K562 (cell line): ENCODE measurements at regions not wholly inside any gene's neighbourhood (a gene's known extent, or its start where the extent isn't known, plus 50 kb on each side); places are given as distances from the start of the nearest gene placed in this dataset.

Experiments used
- ATAC-seq: fragments of 200-7000 bp; cut with Tn5 transposase; 3 replicates; pipeline ENCODE4 v1.9.1; 2020; ENCODE audit warnings: moderate library complexity
- BruUV-seq: library from RNA; stranded (reverse); fragments of 400-500 nt; replicated peaks from 2 replicates; lab custom pipeline; 2021; lab: Mats Ljungman, UMichigan
- CTCF ChIA-PET: fragments of 300-600 bp; formaldehyde crosslinking; extraction: SDS; loops from one replicate; lab custom pipeline; 2021; ENCODE audit warnings: low intra/inter-chr PET ratio; lab: Yijun Ruan, JAX
- POLR2A ChIA-PET: fragments of 300-600, 350-650 bp; sonication (Branson Sonifier 250); formaldehyde crosslinking; extraction: SDS; loops from one replicate; lab custom pipeline; 2021; ENCODE audit warnings: antibody characterized with exemption, inconsistent platforms; lab: Yijun Ruan, JAX
- DNase-seq, 4 experiments: peaks; one replicate each; pipeline versions ENCODE4 v3.0.0 to v3.0.0-alpha.2; 2011 to 2018; ENCODE audit warnings: low spot score in 3 of 4, mixed read lengths in 3 of 4; ENCODE audit errors: extremely low read depth in 1 of 4
- FAIRE-seq: peaks from 2 replicates; lab custom pipeline; 2011; peaks lifted over from hg19 to GRCh38; lab: Jason Lieb, UNC
- H2AFZ ChIP-seq: 2 replicates; pipeline ENCODE4 v1.6.0; 2011; ENCODE audit warnings: low read depth, low read length, control low read depth, inconsistent platforms
- H3K27ac ChIP-seq: fragments of 200-600 bp; 3 replicates; pipeline ENCODE4 v1.8.0; 2011; ENCODE audit warnings: low read depth, mild to moderate bottlenecking, control low read depth, inconsistent platforms, low read length, moderate library complexity, mixed read lengths; ENCODE audit errors: extremely low read depth
- H3K27me3 ChIP-seq, 2 experiments: fragments of 300-600 bp in 1 of 2; 2 replicates in 1 of 2; 3 replicates in 1 of 2; pipeline versions ENCODE4 v1.6.0 to v1.8.0; 2011; ENCODE audit warnings: inconsistent platforms in 2 of 2, low read length in 2 of 2, mild to moderate bottlenecking in 1 of 2, mixed read lengths in 1 of 2, moderate library complexity in 1 of 2; ENCODE audit not compliant: control insufficient read depth in 2 of 2, insufficient read depth in 2 of 2
- H3K36me3 ChIP-seq: fragments of 300-600 bp; 3 replicates; pipeline ENCODE4 v1.8.0; 2011; ENCODE audit warnings: mild to moderate bottlenecking, low read length, inconsistent platforms; ENCODE audit not compliant: control insufficient read depth, insufficient read depth
- H3K4me1 ChIP-seq, 2 experiments: fragments of 200-600 bp in 1 of 2; replicated peaks in 1 of 2; 2 replicates in 1 of 2; 3 replicates in 1 of 2; pipeline versions ENCODE4 v1.5.1 to v1.8.0; 2011; ENCODE audit warnings: inconsistent platforms in 2 of 2, low read length in 2 of 2, mild to moderate bottlenecking in 1 of 2, mixed read lengths in 1 of 2, moderate library complexity in 1 of 2; ENCODE audit not compliant: control insufficient read depth in 2 of 2, insufficient read depth in 2 of 2
- H3K4me2 ChIP-seq: 2 replicates; pipeline ENCODE4 v1.6.1; 2011; ENCODE audit warnings: low read length, control low read depth, inconsistent platforms, mixed read lengths; ENCODE audit not compliant: insufficient read depth
- H3K4me3 ChIP-seq: fragments of 200-600 bp; sonication (generic), shearing (Covaris generic); 2 replicates; pipeline ENCODE4 v1.5.1; 2016; ENCODE audit warnings: control low read depth, inconsistent platforms
- H3K79me2 ChIP-seq: fragments of 200-600 bp; 3 replicates; pipeline ENCODE4 v1.8.0; 2011; ENCODE audit warnings: low read length, inconsistent platforms; ENCODE audit not compliant: control insufficient read depth, insufficient read depth
- H3K9ac ChIP-seq, 2 experiments: 2 replicates each; pipeline versions ENCODE4 v1.6.0 to v1.6.1; 2011; ENCODE audit warnings: low read depth in 2 of 2, low read length in 2 of 2, control low read depth in 1 of 2, inconsistent platforms in 1 of 2, mild to moderate bottlenecking in 1 of 2, mixed read lengths in 1 of 2; ENCODE audit not compliant: insufficient read depth in 1 of 2
- H3K9me1 ChIP-seq: one replicate; pipeline ENCODE4 v1.6.0; 2011; ENCODE audit warnings: inconsistent platforms, mild to moderate bottlenecking, low read length, moderate library complexity; ENCODE audit not compliant: control insufficient read depth, insufficient read depth
- H3K9me3 ChIP-seq: replicated peaks from 2 replicates; pipeline ENCODE4 v1.5.1; 2011; ENCODE audit warnings: low read depth, low read length, inconsistent platforms; ENCODE audit not compliant: control insufficient read depth, insufficient read depth
- H4K20me1 ChIP-seq: replicated peaks from 2 replicates; pipeline ENCODE4 v1.6.1; 2011; ENCODE audit warnings: low read length, inconsistent platforms, mixed read lengths; ENCODE audit not compliant: control insufficient read depth, insufficient read depth
- AFF1 ChIP-seq, 2 experiments: fragments of 450-650 bp; IDR thresholded peaks; 2 replicates each; pipeline ENCODE4 v1.6.1; 2018; ENCODE audit warnings: mild to moderate bottlenecking in 2 of 2, low read depth in 1 of 2; ENCODE audit not compliant: partially characterized antibody in 2 of 2
- CAMTA2 ChIP-seq: fragments of 250-450 bp; sonication (Bioruptor Pico); conservative IDR thresholded peaks from 2 replicates; pipeline ENCODE4 v1.5.1; 2022
- CREB1 ChIP-seq, 2 experiments: sonication (generic) in 1 of 2; formaldehyde crosslinking in 1 of 2; IDR thresholded peaks; 2 replicates each; pipeline versions ENCODE4 v1.6.1 to v1.8.0; 2012 to 2022; ENCODE audit warnings: inconsistent platforms in 1 of 2, mild to moderate bottlenecking in 1 of 2, missing genetic modification reagents in 1 of 2, moderate library complexity in 1 of 2
- HNRNPH1 ChIP-seq: fragments of 200-400 bp; formaldehyde crosslinking; optimal IDR thresholded peaks from 2 replicates; pipeline ENCODE3; 2017; ENCODE audit warnings: low read depth, mild to moderate bottlenecking, low read length, moderate library complexity
- KDM2B ChIP-seq: fragments of 250-450 bp; sonication (Bioruptor Pico); IDR thresholded peaks from 2 replicates; pipeline ENCODE4 v1.8.0; 2021; ENCODE audit warnings: mild to moderate bottlenecking, moderate library complexity
- NFRKB ChIP-seq: fragments of 450-650 bp; IDR thresholded peaks from 2 replicates; pipeline ENCODE4 v1.6.1; 2016; ENCODE audit warnings: low read depth
- RNF2 ChIP-seq: sonication (generic); IDR thresholded peaks from 2 replicates; pipeline ENCODE4 v1.6.1; 2016
- SOX6 ChIP-seq: fragments of 450-650 bp; IDR thresholded peaks from 2 replicates; pipeline ENCODE4 v1.6.1; 2014; ENCODE audit warnings: mild to moderate bottlenecking
- ZFP30 ChIP-seq: fragments of 250-450 bp; sonication (Bioruptor Pico); IDR thresholded peaks from 2 replicates; pipeline ENCODE4 v1.8.0; 2022; ENCODE audit warnings: moderate library complexity, mild to moderate bottlenecking, inconsistent platforms, borderline replicate concordance
- WGBS: fragments of 100-300 bp; shearing (Covaris generic); methylation state at CpG from one replicate; pipeline ENCODE4 v1.1.6; 2016; ENCODE audit warnings: low coverage, mixed read lengths; ENCODE audit not compliant: insufficient coverage; ENCODE audit errors: missing lambda C conversion rate; 5-methylcytosine and 5-hydroxymethylcytosine counted together
- in situ Hi-C: fragments of 300-500 bp; cut with MboI; formaldehyde crosslinking; loops from 4 replicates; pipeline ENCODE4 v1.15.0; 2018; ENCODE audit warnings: inconsistent platforms, mixed read lengths
- intact Hi-C: fragments of 100-400 bp; cut with micrococcal nuclease; formaldehyde crosslinking; loops from 2 replicates; pipeline ENCODE4 v1.14.2; 2022
- TF ChIP-seq, protein P1 (sequence below): fragments of 450-650 bp; IDR thresholded peaks from 2 replicates; pipeline ENCODE4 v1.6.1; 2016
- TF ChIP-seq, protein P2 (sequence below): fragments of 250-450 bp; sonication (Bioruptor Pico); IDR thresholded peaks from 2 replicates; pipeline ENCODE4 v1.5.0; 2021
- TF ChIP-seq, protein P3 (sequence below): fragments of 450-650 bp; IDR thresholded peaks from one replicate; pipeline ENCODE4 v1.6.1; 2018; ENCODE audit warnings: mild to moderate bottlenecking, moderate library complexity; ENCODE audit not compliant: partially characterized antibody

GRCh38 chr4:137611998-137612700 lies 79.9 kb upstream of the PCDH18 start:
- DNase-seq = no peak
- Histone ChIP-seq H3K4me1 (no peaks in the 10 kb centered on the region), H3K9me3 (no peaks in the 10 kb centered on the region), H2AFZ (no peak overlapping the region), H3K4me2 (no peak overlapping the region), H3K9me1 (no peaks in the 10 kb centered on the region), H3K27me3 (no peaks in the 10 kb centered on the region), H3K4me3 (no peak overlapping the region), H3K36me3 (no peaks in the 10 kb centered on the region), H3K79me2 (no peaks in the 10 kb centered on the region), H3K27ac (no peak overlapping the region), H3K9ac (no peak overlapping the region), H4K20me1 (no peaks in the 10 kb centered on the region)
- in situ Hi-C loops = no loop called here
- BruUV-seq = no TSS peak
- no peak for ATAC-seq
- ChIA-PET CTCF (no interaction called here), POLR2A (no interaction called here)
- intact Hi-C loops = no loop called here
- FAIRE-seq = no peak
- whole genome bisulfite sequencing = 0% methylated on average over 3 of the region's 3 CpGs
- TF ChIP-seq ZFP30 (CRISPR knock-in tag) (no peak), NFRKB (no peak), AFF1 (IDR thresholded peaks at IDR 0.05; ENCODE audit: low read depth in 1 of 2, partially characterized antibody in 2 of 2) (no peak), SOX6 (no peak), CAMTA2 (CRISPR knock-in tag) (no peak), KDM2B (CRISPR knock-in tag) (no peak), RNF2 (no peak), CREB1 (IDR thresholded peaks at IDR 0.05) (no peak), CREB1 (CRISPR knock-in tag; IDR thresholded peaks at IDR 0.05) (no peak), HNRNPH1 (no peak)
- TF ChIP-seq, protein P1, sequence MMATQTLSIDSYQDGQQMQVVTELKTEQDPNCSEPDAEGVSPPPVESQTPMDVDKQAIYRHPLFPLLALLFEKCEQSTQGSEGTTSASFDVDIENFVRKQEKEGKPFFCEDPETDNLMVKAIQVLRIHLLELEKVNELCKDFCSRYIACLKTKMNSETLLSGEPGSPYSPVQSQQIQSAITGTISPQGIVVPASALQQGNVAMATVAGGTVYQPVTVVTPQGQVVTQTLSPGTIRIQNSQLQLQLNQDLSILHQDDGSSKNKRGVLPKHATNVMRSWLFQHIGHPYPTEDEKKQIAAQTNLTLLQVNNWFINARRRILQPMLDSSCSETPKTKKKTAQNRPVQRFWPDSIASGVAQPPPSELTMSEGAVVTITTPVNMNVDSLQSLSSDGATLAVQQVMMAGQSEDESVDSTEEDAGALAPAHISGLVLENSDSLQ = no peak
- TF ChIP-seq, protein P2, sequence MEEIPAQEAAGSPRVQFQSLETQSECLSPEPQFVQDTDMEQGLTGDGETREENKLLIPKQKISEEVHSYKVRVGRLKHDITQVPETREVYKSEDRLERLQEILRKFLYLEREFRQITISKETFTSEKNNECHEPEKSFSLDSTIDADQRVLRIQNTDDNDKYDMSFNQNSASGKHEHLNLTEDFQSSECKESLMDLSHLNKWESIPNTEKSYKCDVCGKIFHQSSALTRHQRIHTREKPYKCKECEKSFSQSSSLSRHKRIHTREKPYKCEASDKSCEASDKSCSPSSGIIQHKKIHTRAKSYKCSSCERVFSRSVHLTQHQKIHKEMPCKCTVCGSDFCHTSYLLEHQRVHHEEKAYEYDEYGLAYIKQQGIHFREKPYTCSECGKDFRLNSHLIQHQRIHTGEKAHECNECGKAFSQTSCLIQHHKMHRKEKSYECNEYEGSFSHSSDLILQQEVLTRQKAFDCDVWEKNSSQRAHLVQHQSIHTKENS (CRISPR knock-in tag) = no peak
- TF ChIP-seq, protein P3, sequence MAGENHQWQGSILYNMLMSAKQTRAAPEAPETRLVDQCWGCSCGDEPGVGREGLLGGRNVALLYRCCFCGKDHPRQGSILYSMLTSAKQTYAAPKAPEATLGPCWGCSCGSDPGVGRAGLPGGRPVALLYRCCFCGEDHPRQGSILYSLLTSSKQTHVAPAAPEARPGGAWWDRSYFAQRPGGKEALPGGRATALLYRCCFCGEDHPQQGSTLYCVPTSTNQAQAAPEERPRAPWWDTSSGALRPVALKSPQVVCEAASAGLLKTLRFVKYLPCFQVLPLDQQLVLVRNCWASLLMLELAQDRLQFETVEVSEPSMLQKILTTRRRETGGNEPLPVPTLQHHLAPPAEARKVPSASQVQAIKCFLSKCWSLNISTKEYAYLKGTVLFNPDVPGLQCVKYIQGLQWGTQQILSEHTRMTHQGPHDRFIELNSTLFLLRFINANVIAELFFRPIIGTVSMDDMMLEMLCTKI = no peak
